Endothelial cell (in vitro differentiated cells): ENCODE measurements at regions not wholly inside any gene's neighbourhood (a gene's known extent, or its start where the extent isn't known, plus 50 kb on each side); places are given as distances from the start of the nearest gene placed in this dataset.

ENCODE experiments used
- DNase-seq: peaks from one replicate; pipeline ENCODE4 v3.0.0; 2021; ENCODE audit warnings: low spot score
- H3K27ac Mint-ChIP-seq: one replicate; pipeline ENCODE4 v1.8.0; 2021; ENCODE audit warnings: mixed read lengths, inconsistent platforms; ENCODE audit not compliant: unreplicated experiment
- H3K27me3 Mint-ChIP-seq: one replicate; pipeline ENCODE4 v1.8.0; 2021; ENCODE audit warnings: mild to moderate bottlenecking, moderate library complexity, mixed read lengths, inconsistent platforms; ENCODE audit not compliant: unreplicated experiment
- H3K36me3 Mint-ChIP-seq: one replicate; pipeline ENCODE4 v1.8.0; 2021; ENCODE audit warnings: mild to moderate bottlenecking, low read depth, mixed read lengths, inconsistent platforms; ENCODE audit not compliant: unreplicated experiment
- H3K4me1 Mint-ChIP-seq: one replicate; pipeline ENCODE4 v1.8.0; 2021; ENCODE audit warnings: mild to moderate bottlenecking, mixed read lengths, inconsistent platforms; ENCODE audit not compliant: unreplicated experiment
- H3K4me3 Mint-ChIP-seq: one replicate; pipeline ENCODE4 v1.8.0; 2021; ENCODE audit warnings: mild to moderate bottlenecking, mixed read lengths, inconsistent platforms; ENCODE audit not compliant: unreplicated experiment
- H3K9me3 Mint-ChIP-seq: one replicate; pipeline ENCODE4 v1.8.0; 2021; ENCODE audit warnings: mixed read lengths, inconsistent platforms; ENCODE audit not compliant: unreplicated experiment
- TF ChIP-seq, protein P1 (sequence below): fragments of 200-600 bp; sonication (generic); IDR thresholded peaks from one replicate; pipeline ENCODE4 v1.5.0; 2021; ENCODE audit warnings: antibody characterized with exemption; ENCODE audit not compliant: unreplicated experiment

DNA sequence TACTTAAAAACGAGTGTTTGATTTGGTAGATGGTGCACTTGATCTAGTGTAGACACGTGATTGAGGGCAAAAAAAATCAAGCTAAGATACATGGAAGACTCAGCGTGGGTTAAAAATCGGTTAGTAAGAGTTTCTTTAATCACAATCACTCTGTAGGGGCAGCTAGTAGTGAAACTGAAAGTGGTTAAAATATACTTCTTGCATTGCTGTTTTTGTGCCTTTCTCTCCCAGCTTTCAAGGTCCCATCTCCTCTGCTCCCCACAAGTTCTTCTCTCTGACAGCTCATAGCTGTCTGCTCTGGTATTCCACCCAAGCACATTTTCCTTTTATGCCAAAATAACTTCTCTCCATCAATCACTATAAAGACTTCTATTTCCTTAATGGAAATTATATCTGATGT lies 1089.7 kb downstream of the EFNB2 start:
- Mint-ChIP-seq H3K27ac (no peak overlapping the region), H3K9me3 (no peaks in the 10 kb centered on the region), H3K4me3 (no peak overlapping the region), H3K36me3 (no peaks in the 10 kb centered on the region), H3K27me3 (peaks cover 2% of the 10 kb centered on the region), H3K4me1 (no peaks in the 10 kb centered on the region)
- TF ChIP-seq, protein P1, sequence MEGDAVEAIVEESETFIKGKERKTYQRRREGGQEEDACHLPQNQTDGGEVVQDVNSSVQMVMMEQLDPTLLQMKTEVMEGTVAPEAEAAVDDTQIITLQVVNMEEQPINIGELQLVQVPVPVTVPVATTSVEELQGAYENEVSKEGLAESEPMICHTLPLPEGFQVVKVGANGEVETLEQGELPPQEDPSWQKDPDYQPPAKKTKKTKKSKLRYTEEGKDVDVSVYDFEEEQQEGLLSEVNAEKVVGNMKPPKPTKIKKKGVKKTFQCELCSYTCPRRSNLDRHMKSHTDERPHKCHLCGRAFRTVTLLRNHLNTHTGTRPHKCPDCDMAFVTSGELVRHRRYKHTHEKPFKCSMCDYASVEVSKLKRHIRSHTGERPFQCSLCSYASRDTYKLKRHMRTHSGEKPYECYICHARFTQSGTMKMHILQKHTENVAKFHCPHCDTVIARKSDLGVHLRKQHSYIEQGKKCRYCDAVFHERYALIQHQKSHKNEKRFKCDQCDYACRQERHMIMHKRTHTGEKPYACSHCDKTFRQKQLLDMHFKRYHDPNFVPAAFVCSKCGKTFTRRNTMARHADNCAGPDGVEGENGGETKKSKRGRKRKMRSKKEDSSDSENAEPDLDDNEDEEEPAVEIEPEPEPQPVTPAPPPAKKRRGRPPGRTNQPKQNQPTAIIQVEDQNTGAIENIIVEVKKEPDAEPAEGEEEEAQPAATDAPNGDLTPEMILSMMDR = no peak
- DNase-seq = no peak

DNA sequence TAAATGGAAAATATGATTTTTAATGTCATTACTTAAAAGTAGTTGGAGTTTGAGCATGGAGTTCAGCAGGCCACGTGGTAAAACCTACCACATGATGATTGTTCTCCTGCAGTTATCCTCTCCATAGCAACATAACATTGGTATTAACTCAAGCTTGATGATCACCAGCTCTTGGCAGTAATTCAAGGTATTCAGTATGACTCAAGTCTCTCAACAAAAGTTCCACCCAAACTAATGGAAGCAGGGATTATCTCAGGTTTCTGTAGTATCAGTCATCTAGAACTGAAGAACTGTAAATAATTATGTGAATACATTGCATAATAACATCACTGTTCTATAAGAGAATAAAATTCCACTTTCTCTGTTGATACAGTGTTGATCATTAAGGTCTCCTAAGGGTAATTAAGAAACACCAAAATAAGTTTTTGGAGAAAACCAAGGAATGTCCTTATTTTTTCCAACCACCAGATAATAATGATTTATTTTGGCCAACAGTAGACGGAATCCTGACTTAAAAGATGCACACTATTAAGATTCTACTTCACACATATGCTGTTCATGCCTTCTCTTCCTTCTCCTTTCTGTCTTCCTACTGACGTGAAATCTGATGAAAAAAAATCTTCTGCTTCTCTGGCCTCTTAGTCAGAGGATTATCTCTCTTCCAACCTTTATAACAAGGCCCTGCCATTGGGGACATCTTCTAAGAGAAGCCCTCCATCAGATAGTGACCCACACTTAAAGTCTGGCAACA lies 1092.3 kb downstream of the EFNB2 start:
- no peak for DNase-seq
- Mint-ChIP-seq H3K27me3 (peaks cover 2% of the 10 kb centered on the region), H3K4me3 (no peak overlapping the region), H3K36me3 (no peaks in the 10 kb centered on the region), H3K9me3 (no peaks in the 10 kb centered on the region), H3K27ac (no peak overlapping the region), H3K4me1 (no peaks in the 10 kb centered on the region)
- TF ChIP-seq, protein P1 = no peak

DNA sequence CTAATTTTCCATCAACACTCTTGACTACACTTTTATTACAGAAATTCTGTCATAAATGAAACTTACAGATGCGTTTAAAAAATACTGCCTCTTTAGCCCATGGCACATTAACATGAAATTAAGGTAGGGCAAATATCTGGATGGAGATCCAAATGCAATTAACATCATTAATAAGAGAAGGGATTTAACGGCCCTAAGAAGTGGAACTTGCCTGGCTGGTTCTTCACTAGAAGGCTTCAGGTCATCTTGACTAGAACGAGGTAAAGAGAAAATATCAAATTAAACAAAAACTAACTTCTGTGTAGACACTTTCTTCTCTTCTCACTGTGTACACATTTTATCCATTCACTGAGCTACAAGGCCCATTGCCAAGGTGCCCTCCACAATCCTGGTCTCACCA lies 1093.4 kb downstream of the EFNB2 start:
- TF ChIP-seq, protein P1 = no peak
- Mint-ChIP-seq H3K27me3 (peaks cover 2% of the 10 kb centered on the region), H3K9me3 (no peaks in the 10 kb centered on the region), H3K4me3 (no peak overlapping the region), H3K4me1 (peaks cover 5% of the 10 kb centered on the region), H3K36me3 (no peaks in the 10 kb centered on the region), H3K27ac (no peak overlapping the region)
- DNase-seq = no peak

DNA sequence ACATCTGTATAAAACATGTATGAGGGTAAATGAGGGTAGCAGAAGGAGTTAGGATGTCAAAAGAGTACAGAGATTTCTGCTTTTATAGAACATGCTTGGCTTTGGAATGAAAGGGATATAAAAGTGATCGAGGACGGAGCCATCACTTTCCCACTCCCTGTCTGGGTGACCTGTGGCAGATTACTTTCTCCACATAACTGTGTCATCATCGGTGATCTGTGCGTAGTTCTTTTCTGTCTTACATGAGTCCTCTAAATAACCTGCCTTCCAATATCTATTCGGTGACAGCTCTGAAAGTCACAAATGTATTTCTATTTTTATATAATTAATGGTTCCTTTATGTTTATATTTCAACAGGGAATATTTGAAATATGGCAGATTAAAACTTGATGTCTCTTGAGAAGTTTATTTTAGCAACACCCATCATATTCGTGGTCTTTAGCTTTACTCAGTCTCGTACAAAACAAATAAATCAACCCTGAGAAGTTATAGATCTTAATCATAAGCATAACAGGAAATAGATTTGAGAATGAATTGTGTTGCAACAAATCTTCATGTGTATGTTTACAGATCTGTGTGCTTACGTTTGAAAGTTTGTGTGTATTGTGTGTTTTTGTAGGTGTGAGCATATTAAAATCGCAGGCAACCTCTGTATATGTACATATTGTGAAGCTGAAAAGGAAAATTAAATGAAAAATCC lies 1094.3 kb downstream of the EFNB2 start:
- Mint-ChIP-seq H3K4me1 (peaks cover 12% of the 10 kb centered on the region), H3K36me3 (no peaks in the 10 kb centered on the region), H3K4me3 (no peak overlapping the region), H3K27ac (no peak overlapping the region), H3K9me3 (no peaks in the 10 kb centered on the region), H3K27me3 (peaks cover 2% of the 10 kb centered on the region)
- DNase-seq = no peak
- TF ChIP-seq, protein P1 = no peak

DNA sequence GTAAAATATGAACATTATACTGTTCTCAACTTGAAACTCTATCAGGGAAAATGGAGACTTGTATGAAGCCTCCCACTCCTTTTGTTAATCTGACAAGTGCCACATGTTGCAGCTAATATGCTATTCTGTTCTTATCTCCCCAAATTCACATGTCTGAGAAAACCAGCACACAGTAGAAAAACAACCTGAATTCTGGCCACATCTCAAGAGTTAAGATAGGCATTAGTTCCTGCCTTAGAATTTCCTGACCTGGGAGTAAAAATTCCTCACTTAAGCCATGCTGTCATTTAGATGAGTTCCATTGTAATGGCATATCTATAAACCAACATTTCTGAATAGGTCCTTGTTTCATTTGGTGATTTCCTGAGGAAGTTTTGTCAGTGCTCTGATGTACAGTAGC lies 1098.5 kb downstream of the EFNB2 start:
- H3K4me1 Mint-ChIP-seq = peaks cover 18% of the 10 kb centered on the region
- TF ChIP-seq, protein P1 = no peak
- peak; percentile 3 for DNase-seq
- H3K27ac Mint-ChIP-seq = peak overlapping the region; percentile 85
- H3K36me3 Mint-ChIP-seq = no peaks in the 10 kb centered on the region
- no peaks in the 10 kb centered on the region for H3K9me3 Mint-ChIP-seq
- H3K27me3 Mint-ChIP-seq = no peaks in the 10 kb centered on the region
- no peak overlapping the region for H3K4me3 Mint-ChIP-seq
